ENCODE measurements at regions not wholly inside any gene's neighbourhood (a gene's known extent, or its start where the extent isn't known, plus 50 kb on each side); places are given as distances from the start of the nearest gene placed in this dataset.

GRCh38 chr6:115740907-115741306 lies 319.8 kb downstream of the FRK start:
- Mint-ChIP-seq H3K36me3 (peaks cover 10% of the 10 kb centered on the region), H3K4me1 (no peaks in the 10 kb centered on the region), H3K9me3 (peaks cover 35% of the 10 kb centered on the region), H3K27me3 (ENCODE audit: low read depth) (no peaks in the 10 kb centered on the region), H3K27ac (no peak overlapping the region), H3K4me3 (no peak overlapping the region)
- ChIA-PET POLR2A (no interaction called here), CTCF (no interaction called here)
- DNase-seq (ENCODE audit: low spot score), result no peak
- no peak for ATAC-seq
- TF ChIP-seq GTF2I (CRISPR knock-in tag; conservative IDR thresholded peaks at IDR 0.05) (no peak), ZNF423 (CRISPR knock-in tag; IDR thresholded peaks at IDR 0.05) (no peak), ATF2 (CRISPR knock-in tag; IDR thresholded peaks at IDR 0.05; ENCODE audit: borderline replicate concordance, low read depth) (no peak), TCF7 (CRISPR knock-in tag; IDR thresholded peaks at IDR 0.05; ENCODE audit: low read depth) (no peak), RELA (CRISPR knock-in tag; IDR thresholded peaks at IDR 0.05; ENCODE audit: borderline replicate concordance) (no peak), JAZF1 (CRISPR knock-in tag; IDR thresholded peaks at IDR 0.05) (no peak), NFYB (CRISPR knock-in tag; conservative IDR thresholded peaks at IDR 0.05; ENCODE audit: low read depth) (no peak), ZNF671 (CRISPR knock-in tag; IDR thresholded peaks at IDR 0.05) (no peak), CREM (CRISPR knock-in tag; IDR thresholded peaks at IDR 0.05) (no peak), ERG (CRISPR knock-in tag; IDR thresholded peaks at IDR 0.05) (no peak)
- TF ChIP-seq, protein P1, sequence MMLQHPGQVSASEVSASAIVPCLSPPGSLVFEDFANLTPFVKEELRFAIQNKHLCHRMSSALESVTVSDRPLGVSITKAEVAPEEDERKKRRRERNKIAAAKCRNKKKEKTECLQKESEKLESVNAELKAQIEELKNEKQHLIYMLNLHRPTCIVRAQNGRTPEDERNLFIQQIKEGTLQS (CRISPR knock-in tag; conservative IDR thresholded peaks at IDR 0.05), result no peak
- TF ChIP-seq, protein P2, sequence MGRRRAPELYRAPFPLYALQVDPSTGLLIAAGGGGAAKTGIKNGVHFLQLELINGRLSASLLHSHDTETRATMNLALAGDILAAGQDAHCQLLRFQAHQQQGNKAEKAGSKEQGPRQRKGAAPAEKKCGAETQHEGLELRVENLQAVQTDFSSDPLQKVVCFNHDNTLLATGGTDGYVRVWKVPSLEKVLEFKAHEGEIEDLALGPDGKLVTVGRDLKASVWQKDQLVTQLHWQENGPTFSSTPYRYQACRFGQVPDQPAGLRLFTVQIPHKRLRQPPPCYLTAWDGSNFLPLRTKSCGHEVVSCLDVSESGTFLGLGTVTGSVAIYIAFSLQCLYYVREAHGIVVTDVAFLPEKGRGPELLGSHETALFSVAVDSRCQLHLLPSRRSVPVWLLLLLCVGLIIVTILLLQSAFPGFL (CRISPR knock-in tag; IDR thresholded peaks at IDR 0.05; ENCODE audit: borderline replicate concordance), result no peak

- no peak for TF ChIP-seq E2F5 (CRISPR knock-in tag; IDR thresholded peaks at IDR 0.05)
- TF ChIP-seq, protein P3, sequence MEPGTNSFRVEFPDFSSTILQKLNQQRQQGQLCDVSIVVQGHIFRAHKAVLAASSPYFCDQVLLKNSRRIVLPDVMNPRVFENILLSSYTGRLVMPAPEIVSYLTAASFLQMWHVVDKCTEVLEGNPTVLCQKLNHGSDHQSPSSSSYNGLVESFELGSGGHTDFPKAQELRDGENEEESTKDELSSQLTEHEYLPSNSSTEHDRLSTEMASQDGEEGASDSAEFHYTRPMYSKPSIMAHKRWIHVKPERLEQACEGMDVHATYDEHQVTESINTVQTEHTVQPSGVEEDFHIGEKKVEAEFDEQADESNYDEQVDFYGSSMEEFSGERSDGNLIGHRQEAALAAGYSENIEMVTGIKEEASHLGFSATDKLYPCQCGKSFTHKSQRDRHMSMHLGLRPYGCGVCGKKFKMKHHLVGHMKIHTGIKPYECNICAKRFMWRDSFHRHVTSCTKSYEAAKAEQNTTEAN (CRISPR knock-in tag; IDR thresholded peaks at IDR 0.05), result no peak
- TF ChIP-seq GTF2I (CRISPR knock-in tag; conservative IDR thresholded peaks at IDR 0.05), result no peak
- POLR2A ChIA-PET, result no interaction called here
- CTCF ChIA-PET, result no interaction called here
- Mint-ChIP-seq H3K27me3 (ENCODE audit: low read depth) (no peaks in the 10 kb centered on the region), H3K9me3 (peaks cover 39% of the 10 kb centered on the region), H3K27ac (no peak overlapping the region), H3K4me1 (no peaks in the 10 kb centered on the region), H3K4me3 (no peak overlapping the region), H3K36me3 (peaks cover 21% of the 10 kb centered on the region)
- ATAC-seq (no peak), DNase-seq (ENCODE audit: low spot score) (no peak)
Observed at GRCh38 chr6:115735610-115736009, 325.1 kb downstream of the FRK start.

DNA sequence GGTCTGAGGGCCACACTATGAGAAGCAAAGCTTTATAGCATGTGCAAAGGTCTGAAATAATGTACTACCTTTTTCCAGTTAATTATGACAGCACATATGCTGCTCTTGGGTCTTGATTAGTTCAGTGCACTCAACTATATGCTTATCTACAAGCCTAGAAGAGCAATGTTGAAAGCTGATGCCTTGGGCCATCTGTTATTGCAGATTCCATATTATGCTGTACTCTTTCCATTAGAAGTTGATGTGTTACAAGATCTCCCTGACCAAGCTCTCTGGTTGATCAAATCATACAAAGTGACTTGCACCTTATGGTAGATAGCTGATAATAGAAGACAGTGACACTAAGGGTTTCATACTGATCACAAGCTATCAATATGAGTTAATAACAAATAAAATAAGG lies 327.3 kb downstream of the FRK start:
- H3K36me3 Mint-ChIP-seq, result peaks cover 21% of the 10 kb centered on the region
- no peak for ATAC-seq
- POLR2A ChIA-PET, result no interaction called here
- peaks cover 4% of the 10 kb centered on the region; the same call in 1 of the 2 replicates for H3K4me1 Mint-ChIP-seq
- DNase-seq (ENCODE audit: low spot score), result no peak
- H3K27ac Mint-ChIP-seq, result no peak overlapping the region
- no peak overlapping the region for H3K4me3 Mint-ChIP-seq
- CTCF ChIA-PET, result no interaction called here
- H3K9me3 Mint-ChIP-seq, result peaks cover 43% of the 10 kb centered on the region
- H3K27me3 Mint-ChIP-seq (ENCODE audit: low read depth), result no peaks in the 10 kb centered on the region; the same call in 1 of the 2 replicates
- no peak for TF ChIP-seq ZNF232 (CRISPR knock-in tag; IDR thresholded peaks at IDR 0.05)
- TF ChIP-seq RORB (CRISPR knock-in tag; IDR thresholded peaks at IDR 0.05), result no peak
- TF ChIP-seq, protein P4, sequence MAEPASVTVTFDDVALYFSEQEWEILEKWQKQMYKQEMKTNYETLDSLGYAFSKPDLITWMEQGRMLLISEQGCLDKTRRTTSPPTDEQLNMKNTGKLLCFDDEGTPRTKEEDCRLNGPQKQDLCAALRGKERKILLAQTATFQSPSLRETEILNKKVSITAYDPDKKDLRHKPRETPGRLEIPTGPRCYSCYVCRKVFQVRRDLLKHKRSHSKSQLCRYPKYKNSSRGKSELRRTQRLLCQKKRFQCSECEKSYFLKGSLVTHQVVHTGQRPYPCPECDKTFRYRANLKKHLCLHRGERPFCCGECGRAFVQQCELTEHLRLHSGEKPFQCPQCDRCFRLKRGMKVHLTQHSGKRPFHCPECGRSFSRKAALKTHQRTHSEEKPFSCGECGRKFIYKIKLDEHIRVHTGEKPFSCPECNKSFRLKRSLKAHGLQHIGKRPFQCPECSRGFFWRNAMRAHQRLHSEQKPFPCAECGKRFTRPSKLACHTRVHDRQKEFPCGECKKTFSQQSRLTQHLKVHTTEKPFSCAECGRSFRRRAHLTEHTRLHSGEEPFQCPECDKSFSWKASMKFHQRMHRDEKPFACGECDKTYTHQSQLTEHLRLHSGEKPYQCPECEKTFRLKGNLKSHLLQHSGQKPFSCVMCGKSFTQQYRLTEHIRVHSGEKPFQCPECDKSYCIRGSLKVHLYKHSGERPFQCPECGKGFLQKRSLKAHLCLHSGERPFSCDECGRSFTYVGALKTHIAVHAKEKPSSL (CRISPR knock-in tag; conservative IDR thresholded peaks at IDR 0.05), result no peak
- TF ChIP-seq TP53 (CRISPR knock-in tag; IDR thresholded peaks at IDR 0.05), result no peak
- TF ChIP-seq CBFB (CRISPR knock-in tag; IDR thresholded peaks at IDR 0.05; ENCODE audit: low read depth), result no peak
- no peak for TF ChIP-seq CREM (CRISPR knock-in tag; IDR thresholded peaks at IDR 0.05)
- no peak for TF ChIP-seq ZNF317 (CRISPR knock-in tag; IDR thresholded peaks at IDR 0.05; ENCODE audit: borderline replicate concordance, low read depth)
- TF ChIP-seq TCF7 (CRISPR knock-in tag; IDR thresholded peaks at IDR 0.05; ENCODE audit: low read depth), result no peak
- no peak for TF ChIP-seq PRDM15 (CRISPR knock-in tag; IDR thresholded peaks at IDR 0.05)
